Cardiac fibroblast (primary cell): ENCODE measurements at regions not wholly inside any gene's neighbourhood (a gene's known extent, or its start where the extent isn't known, plus 50 kb on each side); places are given as distances from the start of the nearest gene placed in this dataset.
"Not testable (repeated sequence)": the region's sequence is repeated elsewhere in the genome, so short reads cannot be mapped to it uniquely, and the experiment has no call there.

Source experiments
- DNase-seq, 2 donors: peaks; one replicate each; pipeline versions ENCODE4 v3.0.0 to v3.0.0-alpha.2; 2010; ENCODE audit warnings: low read depth in 2 of 2
- H3K4me3 ChIP-seq, 2 donors: replicated peaks in 1 of 2; 1 replicate in 1 of 2; 2 replicates in 1 of 2; pipeline ENCODE4 v1.5.1; 2011; ENCODE audit warnings: low read depth in 2 of 2, low read length in 2 of 2, mild to moderate bottlenecking in 2 of 2, moderate library complexity in 1 of 2
- TF ChIP-seq, protein P1 (sequence below): IDR thresholded peaks from one replicate; pipeline ENCODE4 v1.5.1; 2011; ENCODE audit warnings: low read depth, mild to moderate bottlenecking, low read length, inconsistent platforms

DNA sequence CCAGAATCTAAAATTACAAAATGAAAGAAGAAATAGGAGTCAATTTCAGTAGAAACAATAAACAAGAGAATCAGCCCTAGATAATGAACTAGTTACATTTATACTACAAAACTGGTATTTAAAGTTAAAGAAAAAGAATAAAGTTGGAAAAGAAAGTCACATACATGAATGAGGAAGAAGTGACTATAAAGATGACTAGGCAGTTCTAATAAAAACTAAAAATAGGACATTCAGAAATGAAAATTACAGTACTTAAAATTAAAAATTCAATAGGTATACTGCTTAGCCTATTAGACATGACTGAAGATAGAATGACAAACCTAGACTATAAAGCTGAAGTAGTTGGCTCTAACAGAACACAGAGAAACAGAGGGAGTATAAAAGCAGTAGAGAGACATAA lies 108.8 kb downstream of the AHR start:
- no peak for DNase-seq
- TF ChIP-seq, protein P1, sequence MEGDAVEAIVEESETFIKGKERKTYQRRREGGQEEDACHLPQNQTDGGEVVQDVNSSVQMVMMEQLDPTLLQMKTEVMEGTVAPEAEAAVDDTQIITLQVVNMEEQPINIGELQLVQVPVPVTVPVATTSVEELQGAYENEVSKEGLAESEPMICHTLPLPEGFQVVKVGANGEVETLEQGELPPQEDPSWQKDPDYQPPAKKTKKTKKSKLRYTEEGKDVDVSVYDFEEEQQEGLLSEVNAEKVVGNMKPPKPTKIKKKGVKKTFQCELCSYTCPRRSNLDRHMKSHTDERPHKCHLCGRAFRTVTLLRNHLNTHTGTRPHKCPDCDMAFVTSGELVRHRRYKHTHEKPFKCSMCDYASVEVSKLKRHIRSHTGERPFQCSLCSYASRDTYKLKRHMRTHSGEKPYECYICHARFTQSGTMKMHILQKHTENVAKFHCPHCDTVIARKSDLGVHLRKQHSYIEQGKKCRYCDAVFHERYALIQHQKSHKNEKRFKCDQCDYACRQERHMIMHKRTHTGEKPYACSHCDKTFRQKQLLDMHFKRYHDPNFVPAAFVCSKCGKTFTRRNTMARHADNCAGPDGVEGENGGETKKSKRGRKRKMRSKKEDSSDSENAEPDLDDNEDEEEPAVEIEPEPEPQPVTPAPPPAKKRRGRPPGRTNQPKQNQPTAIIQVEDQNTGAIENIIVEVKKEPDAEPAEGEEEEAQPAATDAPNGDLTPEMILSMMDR, result no peak
- no peak overlapping the region for H3K4me3 ChIP-seq

DNA sequence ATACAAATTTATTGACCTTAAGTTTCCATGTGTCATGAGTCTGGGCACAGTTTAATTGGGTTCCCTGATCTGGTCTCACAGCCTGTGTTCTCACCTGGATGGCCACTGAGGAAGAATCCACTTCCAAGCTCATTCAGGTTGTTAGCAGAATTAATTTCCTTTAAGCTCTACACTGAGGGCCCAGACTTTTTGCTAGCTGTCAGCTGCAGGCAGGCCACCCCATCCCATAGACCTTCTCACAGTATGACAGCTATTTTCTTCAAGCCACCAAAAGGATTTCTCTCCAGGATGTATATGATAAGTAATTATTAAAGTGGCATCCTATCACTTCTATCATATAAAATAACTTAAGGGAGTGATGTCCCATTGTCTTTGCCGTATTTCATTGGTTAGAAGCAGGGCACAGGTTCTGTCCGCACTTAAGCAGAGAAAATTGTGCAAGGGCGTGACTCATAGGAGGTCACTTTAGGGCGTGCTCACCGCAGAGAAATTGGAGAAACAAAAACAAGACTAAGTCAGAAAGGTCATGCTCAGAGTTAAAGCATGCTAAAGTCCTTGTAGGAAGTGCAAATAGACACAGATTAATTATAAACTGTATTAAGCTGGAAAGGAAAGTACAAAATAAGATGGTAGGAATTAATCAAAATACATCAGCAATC lies 109.9 kb downstream of the AHR start:
- peak; percentile 87 to 97 for DNase-seq
- no peak overlapping the region for H3K4me3 ChIP-seq
- TF ChIP-seq, protein P1, result no peak

DNA sequence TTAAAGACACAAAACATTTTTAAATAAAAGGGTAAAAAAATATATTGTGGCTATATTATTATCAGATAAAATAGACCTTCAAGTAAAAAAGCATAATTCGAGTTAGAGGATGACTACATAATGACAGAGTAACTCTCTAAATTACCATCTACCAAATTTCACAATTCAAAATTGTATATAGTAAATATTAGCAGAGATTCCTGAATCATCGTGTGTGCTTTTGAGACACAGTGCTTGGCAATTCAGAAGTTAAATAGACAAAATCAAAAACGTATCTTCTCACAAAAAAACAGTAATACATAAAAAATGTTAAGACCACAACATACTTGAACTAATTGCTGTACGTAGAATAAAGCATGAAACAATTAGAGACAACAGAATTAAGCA lies 110.4 kb downstream of the AHR start:
- TF ChIP-seq, protein P1, result no peak
- H3K4me3 ChIP-seq, result no peak overlapping the region
- DNase-seq, result peak in 1 of 2 donors; percentile 69

DNA sequence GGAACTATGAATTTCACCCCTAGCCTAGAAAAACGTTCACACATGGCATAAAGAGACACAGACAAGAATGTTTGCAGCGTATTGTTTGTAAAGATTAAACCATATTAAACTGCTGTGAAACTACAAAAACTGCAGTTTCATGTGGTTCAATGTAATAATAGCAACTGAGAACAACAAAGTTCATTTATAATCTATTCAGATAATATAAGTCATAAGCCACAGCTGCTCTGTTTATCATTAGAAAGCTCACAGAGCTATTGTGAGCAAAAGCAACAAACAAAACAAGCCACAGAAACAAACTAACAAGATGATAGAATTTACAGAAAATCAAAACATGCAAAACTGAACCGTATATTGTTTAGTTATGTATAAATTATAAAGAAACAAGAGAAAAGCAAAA lies 113.5 kb downstream of the AHR start:
- TF ChIP-seq, protein P1, result no peak
- H3K4me3 ChIP-seq, result no peak overlapping the region
- no peak for DNase-seq

DNA sequence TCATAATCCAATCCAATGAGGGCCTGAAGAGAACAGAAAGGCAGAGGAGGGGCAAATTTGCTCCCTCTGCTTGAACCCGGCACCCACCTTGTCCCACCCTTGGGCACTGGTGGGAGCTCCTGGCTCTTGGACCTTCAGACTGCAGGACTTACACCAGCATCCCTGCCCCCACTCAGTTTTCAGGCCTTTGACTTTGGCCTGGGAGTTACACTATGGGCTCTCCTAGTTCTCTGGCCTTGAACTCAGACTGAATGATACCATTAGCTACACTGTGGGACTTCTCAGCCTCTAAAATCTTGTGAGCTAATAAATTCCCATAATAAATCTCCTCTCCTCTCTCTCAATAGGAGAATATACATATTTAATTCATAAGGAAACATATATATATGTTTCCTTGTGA lies 114.4 kb downstream of the AHR start:
- DNase-seq, result no peak
- H3K4me3 ChIP-seq, result no peak overlapping the region
- TF ChIP-seq, protein P1, result no peak

DNA sequence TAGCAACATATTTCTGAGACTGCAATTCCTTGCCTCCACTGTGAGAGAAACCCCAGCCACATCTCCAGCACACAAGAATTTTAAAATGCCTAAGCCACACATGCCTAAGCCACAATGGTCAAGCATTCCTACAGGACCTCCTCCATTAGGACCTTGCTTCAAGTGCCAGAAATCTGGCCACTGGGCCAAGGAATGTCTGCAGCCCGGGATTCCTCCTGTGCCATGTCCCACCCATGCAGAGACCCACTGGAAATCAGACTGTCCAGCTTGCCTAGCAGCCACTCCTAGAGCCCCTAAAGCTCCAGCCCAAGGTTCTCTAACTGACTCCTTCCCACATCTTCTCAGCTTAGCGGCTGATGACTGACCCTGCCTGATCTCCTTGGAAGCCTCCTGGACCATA lies 117.5 kb downstream of the AHR start:
- DNase-seq, result no peak
- TF ChIP-seq, protein P1, result no peak
- H3K4me3 ChIP-seq, result no peak overlapping the region

DNA sequence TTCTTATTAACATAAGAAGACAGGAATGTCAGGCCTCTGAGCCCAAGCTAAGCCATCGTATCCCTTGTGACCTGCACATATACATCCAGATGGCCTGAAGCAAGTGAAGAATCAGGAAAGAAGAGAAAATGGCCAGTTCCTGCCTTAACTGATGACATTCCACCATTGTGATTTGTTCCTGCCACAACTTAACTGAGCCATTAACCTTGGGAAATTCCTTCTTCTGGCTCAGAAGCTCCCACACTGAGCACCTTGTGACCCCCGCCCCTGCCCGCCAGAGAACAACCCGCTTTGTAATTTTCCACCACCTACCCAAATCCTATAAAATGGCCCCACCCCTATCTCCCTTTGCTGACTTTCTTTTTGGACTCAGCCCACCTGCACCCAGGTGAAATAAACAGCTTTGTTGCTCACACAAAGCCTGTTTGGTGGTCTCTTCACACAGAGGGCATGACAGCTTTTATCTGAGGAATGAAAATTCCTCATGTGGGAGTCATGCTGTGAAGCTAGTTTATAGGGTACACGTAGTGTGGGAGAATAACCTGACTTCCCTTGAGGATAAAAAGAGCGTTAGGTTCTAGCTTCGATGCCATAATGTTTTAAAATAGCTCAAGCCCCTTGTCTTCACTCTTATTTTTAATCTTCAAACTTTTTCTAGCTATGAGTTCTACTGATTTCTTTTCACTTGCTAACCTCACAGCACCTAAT lies 122.0 kb downstream of the AHR start:
- H3K4me3 ChIP-seq, result not testable (repeated sequence)
- peak; percentile 33 to 46 for DNase-seq
